Activated naive CD4-positive, alpha-beta T cell treated with anti-CD3 and anti-CD28 coated beads, Interleukin-2, amount 50 U/mL, for 24 hours (primary cell): ENCODE measurements at regions not wholly inside any gene's neighbourhood (a gene's known extent, or its start where the extent isn't known, plus 50 kb on each side); places are given as distances from the start of the nearest gene placed in this dataset.
"Not testable (repeated sequence)": the region's sequence is repeated elsewhere in the genome, so short reads cannot be mapped to it uniquely, and the experiment has no call there.

ENCODE experiments used
- H3K27ac Mint-ChIP-seq: one replicate; pipeline ENCODE4 v1.8.0; 2021; ENCODE audit warnings: mild to moderate bottlenecking, mixed read lengths
- H3K27me3 Mint-ChIP-seq: one replicate; pipeline ENCODE4 v1.8.0; 2021; ENCODE audit warnings: mixed read lengths
- H3K36me3 Mint-ChIP-seq: one replicate; pipeline ENCODE4 v1.8.0; 2021; ENCODE audit warnings: mixed read lengths
- H3K4me1 Mint-ChIP-seq: one replicate; pipeline ENCODE4 v1.8.0; 2021; ENCODE audit warnings: mixed read lengths
- H3K4me3 Mint-ChIP-seq: one replicate; pipeline ENCODE4 v1.8.0; 2021; ENCODE audit warnings: mild to moderate bottlenecking, mixed read lengths
- H3K9me3 Mint-ChIP-seq: one replicate; pipeline ENCODE4 v1.8.0; 2021; ENCODE audit warnings: mixed read lengths

DNA sequence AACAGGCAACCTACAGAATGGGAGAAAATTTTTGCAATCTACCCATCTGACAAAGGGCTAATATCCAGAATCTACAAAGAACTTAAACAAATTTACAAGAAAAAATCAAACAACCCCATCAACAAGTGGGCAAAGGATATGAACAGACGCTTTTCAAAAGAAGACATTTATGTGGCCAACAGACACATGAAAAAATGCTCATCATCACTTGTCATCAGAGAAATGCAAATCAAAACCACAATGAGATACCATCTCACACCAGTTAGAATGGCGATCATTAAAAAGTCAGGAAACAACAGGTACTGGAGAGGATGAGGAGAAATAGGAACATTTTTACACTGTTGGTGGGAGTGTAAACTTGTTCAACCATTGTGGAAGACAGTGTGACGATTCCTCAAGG, 321.6 kb downstream of the RPLP1 start:
- Mint-ChIP-seq H3K4me1 (peaks cover 10% of the 10 kb centered on the region), H3K27ac (peak overlapping the region; percentile 20)
- not testable (repeated sequence) for H3K27me3 Mint-ChIP-seq, H3K36me3 Mint-ChIP-seq, H3K4me3 Mint-ChIP-seq, H3K9me3 Mint-ChIP-seq

DNA sequence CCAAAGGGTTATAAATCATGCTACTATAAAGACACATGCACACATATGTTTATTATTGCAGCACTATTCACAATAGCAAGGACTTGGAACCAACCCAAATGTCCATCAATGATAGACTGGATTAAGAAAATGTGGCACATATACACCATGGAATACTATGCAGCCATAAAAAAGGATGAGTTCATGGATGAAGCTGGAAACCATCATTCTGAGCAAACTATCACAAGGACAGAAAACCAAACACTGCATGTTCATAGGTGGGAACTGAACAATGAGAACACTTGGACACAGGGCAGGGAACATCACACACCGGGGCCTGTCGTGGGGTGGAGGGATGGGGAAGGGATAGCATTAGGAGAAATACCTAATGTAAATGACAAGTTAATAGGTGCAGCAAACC, 322.1 kb downstream of the RPLP1 start:
- not testable (repeated sequence) for H3K4me1 Mint-ChIP-seq, H3K9me3 Mint-ChIP-seq, H3K27me3 Mint-ChIP-seq, H3K4me3 Mint-ChIP-seq, H3K36me3 Mint-ChIP-seq
- peak overlapping the region; percentile 9 for H3K27ac Mint-ChIP-seq

DNA sequence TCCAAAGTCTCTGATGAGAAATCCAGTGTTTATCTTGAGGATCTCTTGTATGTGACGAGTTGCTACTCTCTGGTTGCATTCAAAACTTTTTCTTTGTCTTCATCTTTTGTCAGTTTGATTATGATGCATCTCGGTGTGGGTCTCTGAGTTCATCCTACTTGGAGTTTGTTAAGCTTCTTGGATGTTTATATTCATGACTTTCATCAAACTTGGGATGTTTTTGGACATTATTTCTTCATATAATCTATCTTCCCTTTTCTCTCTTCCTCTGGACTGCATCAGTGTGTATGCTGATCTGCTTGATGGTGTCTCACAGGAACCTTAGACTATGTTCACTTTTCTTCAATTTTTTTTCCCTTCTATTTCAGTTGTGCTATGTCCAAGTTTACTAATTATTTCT, 320.4 kb downstream of the TLE3 start:
- Mint-ChIP-seq H3K4me3 (no peak overlapping the region), H3K27ac (peak overlapping the region; percentile 18), H3K9me3 (no peaks in the 10 kb centered on the region), H3K36me3 (no peaks in the 10 kb centered on the region), H3K27me3 (no peaks in the 10 kb centered on the region), H3K4me1 (peaks cover 14% of the 10 kb centered on the region)

DNA sequence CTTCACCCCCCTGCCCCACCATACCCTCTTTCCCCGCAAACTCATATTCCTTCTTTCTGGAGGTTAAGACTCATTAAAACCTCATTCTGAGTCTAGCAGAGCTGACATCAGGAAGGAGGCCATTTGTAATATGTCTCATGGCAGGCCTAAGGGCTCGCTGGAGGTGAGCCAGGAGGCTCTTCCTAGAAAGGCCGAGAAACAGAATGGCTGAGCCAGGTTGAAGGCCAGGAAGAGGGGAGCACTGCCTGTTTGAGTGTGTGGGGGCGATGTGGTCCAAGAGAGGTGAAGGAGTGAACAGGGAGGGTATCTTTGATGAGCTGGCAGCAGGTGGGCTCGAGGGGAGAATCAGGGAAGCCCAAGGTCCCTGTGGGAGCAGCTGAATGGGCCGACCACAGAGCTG, 317.3 kb downstream of the TLE3 start:
- Mint-ChIP-seq H3K4me3 (no peak overlapping the region), H3K4me1 (peaks cover 34% of the 10 kb centered on the region), H3K36me3 (no peaks in the 10 kb centered on the region), H3K27me3 (no peaks in the 10 kb centered on the region), H3K27ac (peak overlapping the region; percentile 16), H3K9me3 (no peaks in the 10 kb centered on the region)

DNA sequence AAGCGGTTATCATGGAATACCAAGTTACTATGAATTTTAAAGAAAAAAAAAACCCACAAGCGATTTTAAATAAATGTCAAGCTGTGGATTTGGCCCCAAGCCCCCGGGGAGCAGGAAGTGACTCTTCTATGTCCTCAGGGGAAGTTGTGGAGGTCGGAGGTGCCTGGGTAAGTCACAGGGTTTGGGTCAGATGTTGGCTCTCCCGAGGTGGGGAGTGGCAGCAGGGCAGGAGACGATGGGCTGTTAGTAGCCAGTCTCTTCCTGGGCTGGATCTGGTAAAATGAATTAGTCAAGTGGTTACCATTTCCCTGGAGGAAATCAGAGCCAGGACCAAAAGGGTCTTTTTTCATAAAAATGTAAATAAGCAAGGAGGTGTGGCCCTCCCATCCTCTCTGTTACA, 316.7 kb downstream of the TLE3 start:
- Mint-ChIP-seq H3K4me3 (no peak overlapping the region), H3K36me3 (no peaks in the 10 kb centered on the region), H3K4me1 (peaks cover 34% of the 10 kb centered on the region), H3K27me3 (no peaks in the 10 kb centered on the region), H3K27ac (no peak overlapping the region), H3K9me3 (no peaks in the 10 kb centered on the region)

DNA sequence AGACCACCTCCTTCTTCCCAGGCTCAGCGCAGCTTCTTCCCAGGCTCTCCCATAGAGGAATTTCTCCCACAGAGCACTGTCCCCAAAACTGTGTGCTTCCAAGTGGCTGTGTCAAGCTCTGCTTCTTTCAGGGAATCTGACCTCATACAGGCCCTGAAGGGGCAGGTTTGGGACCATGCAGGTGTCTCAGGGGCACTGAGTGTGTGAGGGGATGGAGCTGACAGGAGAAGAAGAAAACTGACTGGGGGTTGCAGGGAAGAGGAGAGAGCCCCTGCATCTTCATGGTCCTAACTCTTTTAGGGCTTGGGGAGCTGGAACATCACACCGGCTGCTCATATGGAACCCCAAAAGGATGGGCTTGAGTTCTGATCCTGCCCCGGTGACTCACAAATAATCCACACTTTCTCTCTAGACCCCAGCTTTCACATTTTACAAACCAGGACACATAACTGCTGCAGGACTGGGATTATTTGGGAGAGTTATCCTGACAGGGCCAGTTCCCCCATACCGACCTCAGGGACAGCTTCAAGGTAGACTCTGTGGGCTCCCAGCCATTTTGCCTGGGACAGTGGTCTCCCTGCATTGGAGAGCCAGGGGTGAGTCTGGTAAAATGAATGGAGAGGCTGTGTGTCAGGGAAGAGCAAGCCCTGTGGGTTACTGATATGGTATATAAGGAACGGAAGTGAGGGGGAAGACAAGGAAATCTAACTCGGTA, 316.1 kb downstream of the TLE3 start:
- H3K27ac Mint-ChIP-seq, result no peak overlapping the region
- no peaks in the 10 kb centered on the region for H3K9me3 Mint-ChIP-seq
- no peaks in the 10 kb centered on the region for H3K27me3 Mint-ChIP-seq
- H3K4me1 Mint-ChIP-seq, result peaks cover 34% of the 10 kb centered on the region
- peak overlapping the region; percentile 6 for H3K4me3 Mint-ChIP-seq
- no peaks in the 10 kb centered on the region for H3K36me3 Mint-ChIP-seq

DNA sequence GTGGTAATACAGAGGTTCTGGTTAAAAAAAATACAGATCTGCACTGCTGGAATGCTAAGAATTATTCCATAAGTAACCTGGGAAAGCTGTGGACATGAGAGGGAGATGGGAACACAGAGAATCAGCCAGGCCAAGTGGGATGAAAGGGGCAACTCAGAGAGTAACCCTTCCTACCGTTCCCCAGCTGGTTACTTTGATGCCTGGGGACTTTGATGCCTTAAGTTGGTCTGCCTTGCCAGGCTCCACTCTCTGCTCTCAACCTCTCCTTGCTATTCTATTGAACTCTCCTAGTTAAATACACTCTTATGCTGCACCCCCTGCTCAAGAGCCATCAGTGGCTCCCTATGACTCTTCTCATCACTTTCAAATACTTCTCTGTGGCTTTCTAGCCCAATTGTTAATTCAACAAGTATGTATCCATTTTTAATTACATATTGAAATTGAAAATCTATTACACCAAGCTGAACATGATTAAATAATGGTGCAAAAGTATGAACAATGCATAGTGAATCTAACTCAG, 315.5 kb downstream of the TLE3 start:
- H3K4me1 Mint-ChIP-seq, result peaks cover 34% of the 10 kb centered on the region
- peak overlapping the region; percentile 1 for H3K27ac Mint-ChIP-seq
- no peaks in the 10 kb centered on the region for H3K27me3 Mint-ChIP-seq
- H3K9me3 Mint-ChIP-seq, result no peaks in the 10 kb centered on the region
- no peaks in the 10 kb centered on the region for H3K36me3 Mint-ChIP-seq
- peak overlapping the region; percentile 6 for H3K4me3 Mint-ChIP-seq

DNA sequence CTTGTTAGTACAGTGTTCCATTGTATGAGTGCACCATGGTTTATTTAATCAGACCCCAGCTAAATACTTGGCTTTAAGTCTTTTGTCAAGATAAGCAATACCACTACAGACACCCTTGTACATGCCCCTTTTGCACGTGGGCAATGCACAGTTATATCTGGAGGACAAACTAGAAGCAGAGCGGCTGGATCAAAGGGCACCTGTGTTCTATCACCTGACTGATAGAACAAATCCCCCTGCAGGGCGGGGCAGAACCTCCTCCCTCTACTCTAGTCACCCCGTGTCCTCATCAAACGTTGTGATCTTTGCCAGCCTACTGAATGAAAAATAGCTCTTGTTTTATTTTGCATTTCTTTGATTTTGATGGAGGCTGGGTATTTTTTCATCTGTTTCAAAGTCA, 314.9 kb downstream of the TLE3 start:
- Mint-ChIP-seq H3K27me3 (no peaks in the 10 kb centered on the region), H3K4me3 (peak overlapping the region; percentile 43), H3K36me3 (no peaks in the 10 kb centered on the region), H3K27ac (no peak overlapping the region), H3K4me1 (peaks cover 34% of the 10 kb centered on the region), H3K9me3 (no peaks in the 10 kb centered on the region)

DNA sequence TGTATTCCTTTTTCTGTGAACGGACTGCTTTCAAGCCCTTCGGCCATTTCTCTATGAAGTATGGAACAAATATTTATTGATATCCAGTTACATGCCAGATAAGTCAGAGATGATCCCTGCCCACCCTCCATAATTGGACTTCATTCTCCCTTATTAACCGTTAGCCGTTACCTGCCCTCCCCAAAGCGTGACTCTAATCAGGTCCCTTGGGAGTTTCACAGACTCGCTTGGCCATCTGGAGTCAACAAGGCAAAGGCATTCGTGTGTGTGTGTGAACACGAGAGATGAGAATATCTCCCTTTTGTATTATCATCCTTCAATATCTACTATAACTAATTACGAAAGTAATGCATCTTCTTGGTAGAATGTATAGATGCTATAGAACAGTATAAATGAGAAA, 314.5 kb downstream of the TLE3 start:
- Mint-ChIP-seq H3K9me3 (no peaks in the 10 kb centered on the region), H3K36me3 (no peaks in the 10 kb centered on the region), H3K27ac (no peak overlapping the region), H3K4me3 (no peak overlapping the region), H3K27me3 (no peaks in the 10 kb centered on the region), H3K4me1 (peaks cover 34% of the 10 kb centered on the region)

DNA sequence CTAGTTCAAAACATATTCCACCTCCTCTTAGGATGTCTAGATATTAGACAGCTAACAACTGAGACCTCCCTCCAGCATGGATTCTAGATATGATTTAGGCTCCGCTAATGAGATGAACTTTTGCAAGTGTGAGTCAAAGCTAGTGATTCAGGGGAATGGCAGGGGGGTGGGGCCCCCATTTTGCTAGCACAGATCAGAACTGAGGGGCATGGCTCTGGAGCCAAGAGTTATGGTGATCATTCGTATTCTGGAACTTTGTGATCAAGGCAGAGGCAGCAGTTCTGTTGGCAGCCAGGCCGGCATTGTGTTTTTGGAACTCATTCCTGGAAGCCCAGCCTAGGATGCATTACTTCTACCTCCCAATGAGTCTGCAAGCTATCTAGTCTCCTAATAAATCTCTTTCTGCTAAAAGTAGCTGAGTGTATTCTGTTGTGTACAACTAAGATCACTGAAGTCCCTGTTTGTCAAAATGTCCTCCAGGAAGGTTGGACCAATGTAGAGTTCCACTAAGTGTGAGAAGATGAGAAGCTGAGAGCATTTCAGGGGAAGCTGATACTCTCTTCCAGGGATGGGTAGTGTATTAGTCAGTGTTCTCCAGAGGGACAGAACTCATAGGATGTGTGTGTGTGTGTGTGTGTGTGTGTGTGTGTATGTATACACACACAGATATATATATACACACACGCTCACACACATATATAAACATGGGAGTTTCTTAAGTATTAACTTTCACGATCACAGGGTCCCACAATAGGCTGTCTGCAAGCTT, 312.7 kb downstream of the TLE3 start:
- Mint-ChIP-seq H3K4me1 (peaks cover 34% of the 10 kb centered on the region), H3K27ac (peak overlapping the region; percentile 35), H3K4me3 (no peak overlapping the region), H3K9me3 (no peaks in the 10 kb centered on the region), H3K27me3 (no peaks in the 10 kb centered on the region), H3K36me3 (no peaks in the 10 kb centered on the region)

DNA sequence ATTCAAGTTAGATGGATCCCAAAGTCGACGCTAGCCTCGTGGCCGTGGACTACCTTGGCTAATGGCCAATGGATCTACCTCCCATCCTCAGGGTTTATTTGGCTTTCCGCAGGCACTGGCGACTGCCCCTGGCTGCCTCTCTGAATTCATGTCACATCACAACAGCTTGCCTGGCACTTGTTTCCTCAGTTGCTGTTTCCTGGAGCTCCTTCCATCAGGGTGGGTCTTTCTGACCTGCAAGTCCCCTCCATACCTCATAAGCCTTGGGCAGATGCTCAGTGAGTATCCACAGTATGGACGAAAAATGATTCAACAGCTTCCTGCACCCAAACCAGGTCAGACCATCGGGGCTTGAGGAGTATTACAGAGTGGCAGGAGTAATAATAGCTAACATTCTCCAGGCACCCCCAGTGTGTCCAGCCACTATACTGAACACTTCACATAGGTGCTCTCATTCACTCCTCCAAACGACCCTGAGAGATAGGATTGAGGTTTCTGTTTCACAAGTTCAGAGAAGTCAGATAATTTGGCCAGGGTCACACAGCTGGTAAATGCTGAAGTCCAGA, 311.5 kb downstream of the TLE3 start:
- Mint-ChIP-seq H3K4me3 (no peak overlapping the region), H3K36me3 (no peaks in the 10 kb centered on the region), H3K27me3 (peaks cover 1% of the 10 kb centered on the region), H3K9me3 (no peaks in the 10 kb centered on the region), H3K27ac (no peak overlapping the region), H3K4me1 (peaks cover 31% of the 10 kb centered on the region)

DNA sequence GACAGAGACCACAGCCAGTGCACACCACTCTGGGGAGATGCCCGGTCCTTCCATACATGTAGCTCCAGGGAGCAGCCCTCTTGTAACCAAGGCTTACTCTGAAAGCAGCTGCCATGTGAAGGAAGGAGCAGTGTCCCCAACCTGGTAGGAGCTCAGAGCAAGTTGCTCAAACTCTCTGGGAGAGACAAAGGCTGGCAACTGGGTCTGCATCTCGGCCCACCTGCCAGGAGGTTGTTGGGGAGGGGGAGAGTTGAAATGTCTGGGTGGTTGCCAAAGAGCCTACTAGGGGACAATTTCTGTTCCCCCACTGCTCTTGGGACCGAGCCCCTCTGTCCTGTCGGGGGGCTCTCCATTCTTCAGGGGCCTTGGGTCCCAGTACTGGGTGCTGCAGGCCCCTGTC, 309.9 kb downstream of the TLE3 start:
- no peaks in the 10 kb centered on the region for H3K9me3 Mint-ChIP-seq
- no peaks in the 10 kb centered on the region for H3K36me3 Mint-ChIP-seq
- H3K4me3 Mint-ChIP-seq, result no peak overlapping the region
- H3K27me3 Mint-ChIP-seq, result peaks cover 1% of the 10 kb centered on the region
- H3K27ac Mint-ChIP-seq, result no peak overlapping the region
- H3K4me1 Mint-ChIP-seq, result peaks cover 16% of the 10 kb centered on the region

DNA sequence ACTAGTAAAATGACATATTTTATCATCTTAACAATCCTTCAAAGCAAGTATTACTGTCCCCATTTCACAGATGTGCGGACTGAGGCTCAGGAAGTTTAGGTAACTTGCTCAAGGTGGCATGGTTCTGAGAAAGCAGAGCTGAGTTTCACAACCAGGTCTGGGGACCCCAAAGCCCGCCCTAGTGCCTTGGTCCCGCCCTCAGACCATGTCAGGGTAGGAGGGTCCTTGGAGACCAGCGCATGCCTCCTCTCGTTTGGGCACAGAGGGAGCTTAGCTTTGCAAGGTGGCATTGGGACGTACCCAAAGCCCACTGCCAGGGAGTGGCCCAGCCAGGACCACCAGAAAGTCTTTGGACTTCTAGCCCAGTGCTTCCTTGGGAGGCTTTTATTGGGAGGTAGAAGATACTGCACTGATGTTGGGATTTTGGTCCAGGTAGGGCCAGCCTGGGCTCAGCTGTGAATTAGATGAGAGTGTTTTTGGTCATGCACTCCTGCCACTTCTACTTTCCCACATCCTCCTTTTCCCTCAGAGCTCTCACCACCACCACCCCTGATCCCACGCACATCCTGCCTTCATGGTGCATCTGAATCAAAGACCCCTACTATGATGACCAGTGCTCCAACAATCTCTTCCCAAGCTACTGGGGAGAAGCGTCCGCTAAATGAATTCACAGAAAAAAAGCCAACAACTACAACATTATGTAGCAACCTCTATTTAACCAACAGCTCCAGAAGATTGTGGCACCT, 307.9 kb downstream of the TLE3 start:
- Mint-ChIP-seq H3K36me3 (no peaks in the 10 kb centered on the region), H3K27ac (no peak overlapping the region), H3K9me3 (no peaks in the 10 kb centered on the region), H3K4me3 (no peak overlapping the region), H3K27me3 (peaks cover 1% of the 10 kb centered on the region), H3K4me1 (peaks cover 3% of the 10 kb centered on the region)

DNA sequence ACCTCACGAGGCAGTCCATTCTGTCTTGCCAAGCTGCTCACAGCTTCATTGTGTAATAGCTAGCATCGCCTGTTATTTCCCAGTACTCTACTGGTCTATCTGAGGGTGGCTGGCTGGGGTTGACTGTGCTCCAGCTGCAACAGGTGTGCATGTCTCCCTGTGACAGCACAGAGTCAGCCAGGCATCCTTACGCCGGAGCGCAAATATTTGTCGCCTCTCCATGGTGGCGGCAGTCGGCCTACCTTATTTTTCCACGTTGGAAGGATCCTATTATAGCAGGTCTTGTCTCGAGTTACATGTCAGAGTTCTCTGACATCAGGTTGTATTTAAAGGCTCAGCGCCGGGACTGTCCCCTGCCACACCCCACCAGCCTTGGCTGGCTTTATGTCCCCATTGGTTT, 307.1 kb downstream of the TLE3 start:
- H3K4me1 Mint-ChIP-seq, result no peaks in the 10 kb centered on the region
- no peak overlapping the region for H3K4me3 Mint-ChIP-seq
- H3K27me3 Mint-ChIP-seq, result peaks cover 1% of the 10 kb centered on the region
- H3K36me3 Mint-ChIP-seq, result no peaks in the 10 kb centered on the region
- no peak overlapping the region for H3K27ac Mint-ChIP-seq
- no peaks in the 10 kb centered on the region for H3K9me3 Mint-ChIP-seq

DNA sequence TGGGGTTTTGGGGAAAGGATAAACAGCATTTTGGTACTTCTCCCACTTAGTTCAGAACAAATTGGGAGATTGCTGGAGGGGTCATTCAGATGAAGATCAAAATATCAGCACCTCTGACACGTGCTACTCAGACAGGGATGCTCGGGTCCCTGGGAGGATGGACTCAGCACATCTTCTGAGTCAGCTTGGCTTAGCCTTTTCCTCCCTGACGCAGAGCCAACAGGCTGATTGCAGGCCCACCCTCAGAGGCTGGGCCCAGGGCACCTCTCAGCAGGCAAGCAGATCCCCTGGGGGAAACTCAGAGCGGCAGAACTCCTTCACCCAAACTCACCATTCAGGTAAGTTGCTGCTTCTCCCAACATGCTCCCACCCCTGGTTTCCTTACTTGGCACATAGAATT, 304.9 kb downstream of the TLE3 start:
- no peaks in the 10 kb centered on the region for H3K9me3 Mint-ChIP-seq
- H3K27me3 Mint-ChIP-seq, result peaks cover 1% of the 10 kb centered on the region
- no peaks in the 10 kb centered on the region for H3K36me3 Mint-ChIP-seq
- no peak overlapping the region for H3K4me3 Mint-ChIP-seq
- no peak overlapping the region for H3K27ac Mint-ChIP-seq
- H3K4me1 Mint-ChIP-seq, result no peaks in the 10 kb centered on the region

DNA sequence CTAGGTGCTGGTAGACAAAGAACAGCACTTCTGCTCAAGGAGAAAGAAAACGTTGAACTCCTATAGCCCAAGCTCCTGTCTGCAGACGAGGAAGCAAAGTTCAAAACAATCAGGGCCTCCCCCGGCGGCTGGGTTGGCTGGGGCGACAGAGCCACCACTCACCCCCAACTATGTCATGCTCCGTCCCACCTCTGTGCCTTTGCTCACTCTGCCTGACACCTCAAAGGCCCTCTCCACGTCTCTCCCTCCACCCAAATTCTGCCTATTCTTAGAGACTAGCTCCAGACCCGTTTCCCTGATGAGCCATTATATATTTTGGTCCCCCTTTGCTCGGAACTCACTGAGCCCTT, 304.3 kb downstream of the TLE3 start:
- Mint-ChIP-seq H3K36me3 (no peaks in the 10 kb centered on the region), H3K27me3 (peaks cover 1% of the 10 kb centered on the region), H3K4me1 (no peaks in the 10 kb centered on the region), H3K4me3 (no peak overlapping the region), H3K9me3 (no peaks in the 10 kb centered on the region), H3K27ac (no peak overlapping the region)
